Sigmoid colon (tissue), 6 donors: ENCODE measurements at regions not wholly inside any gene's neighbourhood (a gene's known extent, or its start where the extent isn't known, plus 50 kb on each side); places are given as distances from the start of the nearest gene placed in this dataset.
"Not testable (repeated sequence)": the region's sequence is repeated elsewhere in the genome, so short reads cannot be mapped to it uniquely, and the experiment has no call there.

ENCODE experiments used
- DNase-seq: peaks from one replicate; pipeline ENCODE4 v3.0.0-alpha.2; 2019
- H3K27ac ChIP-seq, 4 donors: fragments of 200-600 bp; sonication (generic); one replicate each; pipeline ENCODE4 v1.5.1; 2016 to 2019; ENCODE audit warnings: mild to moderate bottlenecking in 1 of 4
- H3K27me3 ChIP-seq, 3 donors: fragments of 200-600 bp; sonication (generic); one replicate each; pipeline ENCODE4 v1.5.1; 2019; ENCODE audit warnings: mild to moderate bottlenecking in 1 of 3
- H3K36me3 ChIP-seq, 4 donors: fragments of 200-600 bp; sonication (generic); one replicate each; pipeline ENCODE4 v1.5.1; 2016 to 2019
- H3K4me1 ChIP-seq, 4 donors: fragments of 200-600 bp; sonication (generic); one replicate each; pipeline ENCODE4 v1.5.1; 2017 to 2019
- H3K4me3 ChIP-seq, 4 donors: fragments of 200-600 bp; sonication (generic); one replicate each; pipeline ENCODE4 v1.5.1; 2017 to 2019; ENCODE audit warnings: mild to moderate bottlenecking in 2 of 4, moderate library complexity in 1 of 4
- H3K9me3 ChIP-seq, 4 donors: fragments of 200-600 bp in 3 of 4; sonication (generic) in 3 of 4; one replicate each; pipeline versions ENCODE4 v1.5.1 to v1.6.1; 2013 to 2019
- CTCF ChIP-seq, 4 experiments: fragments of 450-650 bp in 3 of 4; fragments of 200-600 bp in 1 of 4; IDR thresholded peaks; one replicate each; pipeline ENCODE4 v1.5.1; 2016 to 2019; ENCODE audit warnings: antibody characterized with exemption in 4 of 4, mild to moderate bottlenecking in 3 of 4, moderate library complexity in 2 of 4
- EP300 ChIP-seq, 4 donors: sonication (generic); formaldehyde crosslinking; IDR thresholded peaks; one replicate each; pipeline ENCODE4 v1.6.1; 2017; ENCODE audit warnings: antibody characterized with exemption in 4 of 4
- POLR2A ChIP-seq, 2 donors: fragments of 450-650 bp; IDR thresholded peaks; one replicate each; pipeline ENCODE4 v1.6.1; 2016; ENCODE audit warnings: antibody characterized with exemption in 2 of 2, mild to moderate bottlenecking in 2 of 2, moderate library complexity in 2 of 2
- POLR2AphosphoS5 ChIP-seq, 4 donors: sonication (generic); formaldehyde crosslinking; IDR thresholded peaks; one replicate each; pipeline ENCODE4 v1.6.1; 2017; ENCODE audit warnings: antibody characterized with exemption in 4 of 4
- WGBS, 2 donors: extraction: QIAGEN DNeasy Blood & Tissue Kit; methylation state at CpG; one replicate each; pipeline ENCODE4 v1.1.7; 2013; 5-methylcytosine and 5-hydroxymethylcytosine counted together
- intact Hi-C: fragments of 100-400 bp; cut with DNase I; formaldehyde crosslinking; loops from one replicate; pipeline ENCODE4 v1.15.1; 2023
- donor health status: healthy with polysubstance abuse.
- donor health status: healthy.

GRCh38 chr11:127950162-127950561 lies 637.2 kb downstream of the ETS1 start:
- no peak for DNase-seq
- 68 to 69% methylated on average over 2 of the region's 2 CpGs for WGBS, 2 donors
- TF ChIP-seq POLR2AphosphoS5 (IDR thresholded peaks at IDR 0.05) = no peak
- no peak for TF ChIP-seq CTCF (IDR thresholded peaks at IDR 0.05)
- TF ChIP-seq EP300 (IDR thresholded peaks at IDR 0.05) = no peak
- no peak for TF ChIP-seq POLR2A (IDR thresholded peaks at IDR 0.05)
- Histone ChIP-seq H3K4me3 (no peak overlapping the region), H3K4me1 (no peaks in the 10 kb centered on the region), H3K27ac (no peak overlapping the region), H3K36me3 (no peaks in the 10 kb centered on the region), H3K27me3 (no peaks in the 10 kb centered on the region), H3K9me3 (no peaks in the 10 kb centered on the region)
- intact Hi-C loops = no loop called here

GRCh38 chr11:127943763-127944162 lies 643.6 kb downstream of the ETS1 start:
- Histone ChIP-seq H3K27ac (no peak overlapping the region), H3K36me3 (no peaks in the 10 kb centered on the region), H3K4me1 (no peaks in the 10 kb centered on the region), H3K27me3 (no peaks in the 10 kb centered on the region), H3K4me3 (no peak overlapping the region), H3K9me3 (no peaks in the 10 kb centered on the region)
- no peak for TF ChIP-seq CTCF (IDR thresholded peaks at IDR 0.05)
- TF ChIP-seq EP300 (IDR thresholded peaks at IDR 0.05) = no peak
- intact Hi-C loops = no loop called here
- no peak for DNase-seq
- 48 to 64% methylated on average over 4 of the region's 4 CpGs for WGBS, 2 donors

- DNase-seq = no peak
- Histone ChIP-seq H3K9me3 (no peaks in the 10 kb centered on the region), H3K4me3 (no peak overlapping the region), H3K4me1 (no peaks in the 10 kb centered on the region), H3K27ac (no peak overlapping the region), H3K36me3 (no peaks in the 10 kb centered on the region), H3K27me3 (no peaks in the 10 kb centered on the region)
- TF ChIP-seq POLR2AphosphoS5 (IDR thresholded peaks at IDR 0.05) (no peak), CTCF (IDR thresholded peaks at IDR 0.05) (no peak), POLR2A (IDR thresholded peaks at IDR 0.05) (no peak), EP300 (IDR thresholded peaks at IDR 0.05) (no peak)
- 88 to 91% methylated on average over 5 of the region's 5 CpGs for WGBS, 2 donors
- intact Hi-C loops = no loop called here
These were observed 644.2 kb downstream of the ETS1 start for GRCh38 chr11:127943152-127943551.

- H3K4me1 ChIP-seq, H3K27me3 ChIP-seq, H3K27ac ChIP-seq, DNase-seq, H3K4me3 ChIP-seq, H3K36me3 ChIP-seq, intact Hi-C loops, H3K9me3 ChIP-seq: not testable (repeated sequence)
- WGBS, 2 donors = 91 to 94% methylated on average over 17 of the region's 17 CpGs
These were observed 645.8 kb downstream of the ETS1 start for GRCh38 chr11:127941554-127941953.

GRCh38 chr11:127939000-127939399 lies 648.4 kb downstream of the ETS1 start:
- H3K27ac ChIP-seq = no peak overlapping the region
- H3K27me3 ChIP-seq = no peaks in the 10 kb centered on the region
- TF ChIP-seq POLR2A (IDR thresholded peaks at IDR 0.05) (no peak), EP300 (IDR thresholded peaks at IDR 0.05) (no peak), CTCF (IDR thresholded peaks at IDR 0.05) (no peak), POLR2AphosphoS5 (IDR thresholded peaks at IDR 0.05) (no peak)
- 35 to 76% methylated on average over 3 of the region's 3 CpGs for WGBS, 2 donors
- H3K9me3 ChIP-seq = no peaks in the 10 kb centered on the region
- no peak overlapping the region for H3K4me3 ChIP-seq
- DNase-seq = no peak
- H3K4me1 ChIP-seq = no peaks in the 10 kb centered on the region
- intact Hi-C loops = no loop called here
- H3K36me3 ChIP-seq = no peaks in the 10 kb centered on the region
